GM12891 (cell line): ENCODE measurements at regions not wholly inside any gene's neighbourhood (a gene's known extent, or its start where the extent isn't known, plus 50 kb on each side); places are given as distances from the start of the nearest gene placed in this dataset.
"Not testable (repeated sequence)": the region's sequence is repeated elsewhere in the genome, so short reads cannot be mapped to it uniquely, and the experiment has no call there.

ENCODE experiments used
- DNase-seq: peaks from one replicate; pipeline ENCODE4 v3.0.0; 2011; ENCODE audit warnings: low spot score; ENCODE audit not compliant: insufficient read length
- FAIRE-seq: peaks from 2 replicates; lab custom pipeline; 2011; peaks lifted over from hg19 to GRCh38; lab: Jason Lieb, UNC
- PAX5 ChIP-seq: IDR thresholded peaks from 2 replicates; pipeline ENCODE4 v1.6.1; 2011; ENCODE audit warnings: low read length, moderate library complexity, mild to moderate bottlenecking; ENCODE audit not compliant: insufficient read depth, severe bottlenecking
- POLR2A ChIP-seq: IDR thresholded peaks from 2 replicates; pipeline ENCODE4 v1.6.1; 2011; ENCODE audit warnings: low read depth, low read length, control low read depth
- POLR2AphosphoS5 ChIP-seq: IDR thresholded peaks from 2 replicates; pipeline ENCODE4 v1.6.1; 2011; ENCODE audit warnings: low read depth, low read length, control low read depth
- POU2F2 ChIP-seq: IDR thresholded peaks from 2 replicates; pipeline ENCODE4 v1.6.1; 2011; ENCODE audit warnings: low read depth, mild to moderate bottlenecking, control low read depth, low read length, moderate library complexity
- SPI1 ChIP-seq: IDR thresholded peaks from 2 replicates; pipeline ENCODE4 v1.6.1; 2011; ENCODE audit warnings: low read depth, low read length, control low read depth
- TAF1 ChIP-seq: IDR thresholded peaks from 2 replicates; pipeline ENCODE4 v1.6.1; 2011; ENCODE audit warnings: low read depth, low read length, control low read depth

GRCh38 chr5:1656271-1656975, 132.7 kb upstream of the LPCAT1 start:
- no peak for TF ChIP-seq PAX5
- TF ChIP-seq SPI1: no peak
- no peak for TF ChIP-seq TAF1
- TF ChIP-seq POLR2AphosphoS5: no peak
- TF ChIP-seq POLR2A: no peak
- no peak for TF ChIP-seq POU2F2
- DNase-seq (no peak), FAIRE-seq (no peak)

DNA sequence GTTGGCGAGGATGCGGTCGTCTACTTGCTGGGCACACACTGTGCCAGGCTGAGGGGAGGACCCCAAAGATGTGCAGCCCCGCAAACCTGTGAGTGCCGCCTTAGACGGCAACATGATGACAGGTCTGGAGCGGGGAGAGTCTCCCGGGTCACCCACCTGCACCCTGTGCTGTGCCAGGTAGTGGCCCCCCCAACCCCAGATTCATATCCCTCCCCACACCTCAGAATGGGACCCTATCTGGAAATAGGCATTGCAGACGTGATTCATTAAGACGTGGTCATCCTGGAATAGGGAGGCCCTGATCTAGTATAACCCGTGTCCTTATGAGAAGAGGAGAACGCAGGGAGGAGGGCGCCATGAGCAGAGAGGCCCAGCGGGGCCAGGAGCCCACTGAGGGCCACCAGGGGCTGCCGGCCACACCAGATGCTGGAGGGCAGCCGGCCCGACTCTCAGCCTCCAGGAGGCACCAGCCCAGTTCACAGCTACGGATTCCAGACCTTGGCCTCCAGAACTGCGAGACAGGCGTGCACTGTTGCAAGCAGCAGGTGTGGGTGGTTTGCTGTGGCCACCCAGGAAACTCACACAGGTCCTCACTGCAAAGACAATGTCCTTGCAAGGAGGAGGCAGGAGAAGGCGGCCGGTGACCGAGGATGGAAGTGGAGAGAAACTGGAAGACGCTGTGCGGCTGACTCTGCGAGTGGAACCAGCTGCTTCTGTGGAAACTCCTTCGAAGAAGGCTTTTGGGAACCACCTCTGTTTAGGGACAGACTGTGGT, 131.9 kb upstream of the LPCAT1 start:
- DNase-seq (no peak), FAIRE-seq (no peak)
- no peak for TF ChIP-seq SPI1
- no peak for TF ChIP-seq POLR2A
- no peak for TF ChIP-seq POU2F2
- no peak for TF ChIP-seq TAF1
- no peak for TF ChIP-seq POLR2AphosphoS5
- no peak for TF ChIP-seq PAX5

- TF ChIP-seq PAX5 (no peak), SPI1 (no peak), POU2F2 (no peak), POLR2A (no peak), TAF1 (no peak), POLR2AphosphoS5 (no peak)
- FAIRE-seq (no peak), DNase-seq (no peak)
Measured at GRCh38 chr5:1654786-1655495, 131.2 kb upstream of the LPCAT1 start.

DNA sequence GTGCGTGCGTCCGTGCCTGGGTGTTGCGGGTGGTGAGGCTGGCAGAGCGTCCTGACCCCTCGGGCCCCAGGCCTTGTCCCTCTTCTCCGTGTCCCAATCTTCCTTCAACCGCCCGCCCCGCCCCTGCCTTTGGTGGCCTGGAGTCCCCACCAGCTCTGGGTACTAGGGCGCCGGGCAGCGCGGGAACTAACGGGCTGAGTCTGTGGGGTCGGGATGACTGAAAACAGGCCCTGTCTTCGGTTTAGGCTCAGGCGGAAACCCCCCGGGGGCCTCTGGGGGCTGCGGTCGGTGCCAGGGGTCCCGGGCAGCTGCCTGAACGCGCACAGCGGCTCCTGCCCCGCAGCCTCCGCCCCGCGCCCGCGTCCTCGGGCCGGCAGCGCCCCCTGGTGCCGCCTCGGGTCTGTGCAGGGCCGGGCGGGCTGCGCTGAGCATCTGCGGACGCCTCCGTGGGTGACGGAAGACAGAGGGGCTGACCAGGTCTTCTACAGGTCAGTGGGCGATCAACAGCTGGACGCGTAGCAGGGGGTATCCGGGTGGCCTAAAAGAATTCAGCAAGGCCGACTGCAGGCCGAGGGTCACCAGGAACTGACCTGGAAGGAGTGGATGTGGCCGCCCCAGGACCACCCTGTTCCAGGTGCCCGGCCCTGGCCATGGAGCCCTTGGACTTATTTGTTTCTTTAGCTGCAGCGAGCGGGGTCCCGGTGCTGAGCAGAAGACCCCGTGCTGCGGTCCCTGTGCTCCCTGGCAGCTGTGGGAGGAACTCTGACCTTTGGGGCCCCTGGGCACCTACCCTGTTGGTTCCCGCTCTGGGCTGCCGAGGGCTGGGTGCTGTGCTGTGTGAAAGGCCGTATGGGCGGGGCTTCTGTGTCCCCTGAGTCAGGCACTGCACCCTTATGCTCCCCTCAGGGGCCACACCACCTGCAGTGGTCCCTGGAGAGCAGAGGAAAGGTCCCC, 130.2 kb upstream of the LPCAT1 start:
- DNase-seq, FAIRE-seq: not testable (repeated sequence)

DNA sequence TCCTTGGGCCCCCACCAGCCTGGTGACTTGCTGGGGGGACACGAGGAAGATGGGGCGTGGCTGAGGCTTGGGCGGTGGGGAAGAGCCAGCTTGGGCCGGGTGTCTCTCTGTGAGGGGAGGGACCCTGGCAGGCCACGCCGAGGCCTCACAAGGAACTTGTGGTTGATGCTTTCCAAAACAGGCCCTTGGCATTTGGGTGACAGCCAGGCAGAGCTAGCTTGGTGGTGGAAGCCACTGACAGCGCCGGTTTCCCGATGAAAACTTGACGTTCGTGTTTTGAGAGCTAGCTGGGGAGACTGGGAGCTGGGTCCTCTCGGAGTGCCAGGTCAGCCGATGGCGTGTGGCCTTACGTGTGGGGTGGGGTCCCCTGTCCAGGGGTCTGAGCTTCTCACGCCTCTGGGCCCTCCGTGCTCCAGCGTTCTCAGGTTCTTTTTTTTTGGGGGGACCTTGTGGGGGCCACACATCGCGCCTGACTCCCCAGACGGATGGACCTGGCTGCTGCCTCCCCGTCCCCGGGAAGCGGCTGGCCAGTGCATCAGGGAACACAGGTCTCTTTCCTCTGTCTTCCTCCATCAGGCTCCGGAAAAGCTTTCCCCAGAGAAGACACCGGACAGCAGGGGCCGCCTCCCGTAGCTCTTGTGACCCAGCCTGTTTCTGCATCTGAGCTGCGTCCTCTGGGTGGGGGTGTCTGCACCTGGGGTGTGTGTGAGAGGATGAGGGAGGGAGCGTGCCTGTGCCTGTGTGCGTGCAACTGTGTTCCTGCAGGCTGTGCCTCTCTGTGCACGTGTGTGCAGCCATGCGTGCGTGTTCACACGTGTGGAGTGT, 129.3 kb upstream of the LPCAT1 start:
- TF ChIP-seq TAF1: no peak
- FAIRE-seq: peak; percentile 66
- peak; percentile 54 for DNase-seq

GRCh38 chr5:1651971-1652872, 128.5 kb upstream of the LPCAT1 start:
- TF ChIP-seq POLR2AphosphoS5 (no peak), POU2F2 (no peak), TAF1 (no peak)
- FAIRE-seq (no peak), DNase-seq (no peak)

DNA sequence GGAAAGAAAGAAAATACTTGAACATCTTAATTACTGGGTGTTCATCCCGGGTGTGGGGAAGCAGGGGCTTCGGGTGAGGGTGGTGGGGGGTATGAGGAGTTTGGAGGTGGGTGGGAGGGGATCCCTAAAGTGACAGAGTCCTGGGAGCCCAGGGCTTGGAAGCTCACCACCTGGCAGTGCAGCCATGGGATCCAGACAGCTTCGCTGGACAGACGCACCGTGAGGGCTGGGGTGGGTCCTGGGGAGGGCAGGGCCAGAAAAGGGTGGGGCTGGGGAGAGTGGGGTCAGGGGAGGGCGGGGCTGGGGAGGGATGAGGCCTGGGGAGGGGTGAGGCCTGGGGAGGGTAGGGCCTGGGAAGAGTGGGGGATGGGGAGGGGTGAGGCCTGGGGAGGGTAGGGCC, 127.5 kb upstream of the LPCAT1 start:
- FAIRE-seq (no peak), DNase-seq (no peak)
- TF ChIP-seq TAF1 (no peak), POLR2A (no peak), PAX5 (no peak), POU2F2 (no peak), POLR2AphosphoS5 (no peak), SPI1 (no peak)

DNA sequence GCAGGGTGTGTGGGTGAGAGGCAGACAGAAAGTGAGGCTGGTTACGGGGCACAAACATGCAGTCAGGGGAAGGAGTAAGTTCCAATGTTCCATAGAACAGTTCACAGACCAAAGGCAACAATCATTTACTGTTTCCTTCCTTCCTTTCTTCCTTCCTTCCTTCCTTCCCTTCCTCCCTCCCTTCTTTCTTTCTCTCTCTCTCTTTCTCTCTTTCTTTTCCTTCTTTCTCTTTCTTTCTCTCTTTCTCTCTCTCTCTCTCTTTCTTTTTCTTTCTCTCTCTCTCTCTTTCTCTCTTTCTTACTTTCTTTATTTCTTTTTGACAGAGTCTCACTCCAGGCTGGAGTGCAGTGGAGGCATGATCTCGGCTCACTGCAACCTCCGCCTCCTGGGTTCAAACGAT, 125.8 kb upstream of the LPCAT1 start:
- FAIRE-seq: no peak
- TF ChIP-seq TAF1 (no peak), PAX5 (no peak), POLR2A (no peak), SPI1 (no peak), POLR2AphosphoS5 (no peak), POU2F2 (no peak)
- DNase-seq: no peak
